Activated CD8-positive, alpha-beta memory T cell treated with anti-CD3 and anti-CD28 coated beads, Interleukin-2, amount 50 U/mL, for 4 hours (primary cell): ENCODE measurements at regions not wholly inside any gene's neighbourhood (a gene's known extent, or its start where the extent isn't known, plus 50 kb on each side); places are given as distances from the start of the nearest gene placed in this dataset.
"Not testable (repeated sequence)": the region's sequence is repeated elsewhere in the genome, so short reads cannot be mapped to it uniquely, and the experiment has no call there.

Source experiments
- DNase-seq: peaks from one replicate; pipeline ENCODE4 v3.0.0-alpha.2; 2020

DNA sequence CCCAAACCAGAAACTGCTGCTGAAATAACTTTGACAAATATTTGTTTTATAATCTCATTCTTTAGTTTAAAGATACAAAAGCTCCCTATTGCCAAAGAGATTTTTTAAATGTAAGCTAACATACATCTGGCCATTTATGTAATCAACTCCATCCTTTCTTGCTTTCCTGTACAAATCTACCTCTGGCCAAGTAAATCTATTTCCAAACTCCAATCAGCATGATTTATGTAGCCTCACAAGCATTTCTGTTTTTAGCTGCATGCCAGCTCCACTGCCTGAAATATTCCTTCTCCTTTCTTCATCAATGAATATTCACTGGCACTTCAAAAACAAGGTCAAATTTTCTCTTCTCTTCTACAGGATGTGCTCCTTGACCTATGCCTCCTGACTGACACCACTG lies 80.0 kb downstream of the SHOX2 start:
- DNase-seq: no peak

DNA sequence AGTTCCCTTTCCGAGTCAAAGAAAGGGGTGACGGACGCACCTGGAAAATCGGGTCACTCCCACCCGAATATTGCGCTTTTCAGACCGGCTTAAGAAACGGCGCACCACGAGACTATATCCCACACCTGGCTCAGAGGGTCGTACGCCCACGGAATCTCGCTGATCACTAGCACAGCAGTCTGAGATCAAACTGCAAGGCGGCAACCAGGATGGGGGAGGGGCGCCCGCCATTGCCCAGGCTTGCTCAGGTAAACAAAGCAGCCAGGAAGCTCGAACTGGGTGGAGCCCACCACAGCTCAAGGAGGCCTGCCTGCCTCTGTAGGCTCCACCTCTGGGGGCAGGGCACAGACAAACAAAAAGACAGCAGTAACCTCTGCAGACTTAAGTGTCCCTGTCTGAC lies 86.3 kb downstream of the SHOX2 start:
- not testable (repeated sequence) for DNase-seq

DNA sequence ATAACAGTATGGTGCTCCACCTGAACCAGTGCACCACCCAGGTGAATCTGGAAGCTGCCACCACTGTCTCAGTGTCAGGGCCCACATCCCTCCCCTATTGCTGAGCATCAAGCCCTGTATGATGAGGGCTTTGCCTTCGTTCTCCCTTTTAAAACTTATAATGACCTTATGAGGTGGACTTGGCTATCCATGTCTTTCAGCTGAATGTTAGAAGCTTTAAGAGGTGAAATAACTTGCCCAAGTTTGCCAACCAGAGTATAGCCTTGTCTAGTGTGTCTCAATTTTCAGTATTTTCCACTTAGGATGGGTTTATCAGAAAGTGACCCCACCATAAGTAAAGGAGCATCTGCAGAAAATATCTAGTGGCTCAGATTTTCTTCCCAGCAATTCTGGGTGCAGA lies 87.8 kb downstream of the SHOX2 start:
- DNase-seq: no peak

DNA sequence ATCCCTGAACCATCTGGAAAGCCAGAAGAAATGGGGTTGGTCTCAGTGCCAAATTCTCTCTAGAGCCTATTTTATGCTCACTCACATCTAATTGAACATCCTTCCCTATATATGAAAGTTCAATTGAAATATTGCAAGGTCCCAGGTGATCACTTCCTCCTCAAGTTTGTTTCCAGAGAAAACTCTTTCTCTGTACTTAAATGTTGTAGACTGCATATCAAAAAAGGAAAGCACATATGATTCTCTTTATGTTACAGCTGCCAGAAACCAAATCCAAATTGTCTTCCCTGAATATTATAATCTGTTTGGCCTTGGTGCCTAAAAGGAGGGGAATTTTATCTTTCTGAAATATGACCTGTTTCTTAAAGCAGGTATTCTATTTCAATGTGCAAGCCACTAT lies 93.3 kb downstream of the SHOX2 start:
- no peak for DNase-seq

DNA sequence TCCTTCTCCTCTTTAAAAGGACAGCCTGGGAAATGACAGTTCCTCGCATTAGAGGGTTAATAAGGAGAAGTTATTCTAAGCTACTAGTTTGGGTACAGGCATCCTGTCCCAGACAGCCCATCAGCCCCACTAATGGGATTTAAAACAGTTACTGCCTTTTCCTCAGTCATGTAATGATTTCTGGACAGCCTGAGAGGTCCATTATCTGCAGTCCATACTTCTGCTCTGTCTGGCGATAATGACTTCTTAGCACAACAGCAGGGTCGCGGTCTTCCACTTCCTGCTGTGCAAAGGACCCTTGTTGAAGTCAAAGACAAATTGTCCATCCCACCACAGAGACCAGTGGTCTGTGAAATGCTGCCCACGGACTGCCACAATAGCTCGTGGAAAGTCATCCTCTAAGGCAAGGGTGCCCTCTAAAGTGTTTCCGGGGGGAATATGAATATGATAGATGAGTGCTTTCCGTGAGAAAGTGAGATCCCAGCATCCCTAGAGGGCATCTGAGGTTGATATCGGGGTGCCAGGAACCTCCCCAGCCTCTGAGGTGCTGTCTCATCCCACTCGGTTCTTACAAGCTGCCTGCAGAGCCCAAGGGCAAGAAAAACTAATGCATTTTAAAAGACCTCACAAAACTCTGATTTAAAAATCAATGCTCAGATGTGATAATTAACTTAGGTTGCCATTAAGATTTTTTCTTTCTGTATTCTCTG lies 100.7 kb downstream of the SHOX2 start:
- DNase-seq: no peak

DNA sequence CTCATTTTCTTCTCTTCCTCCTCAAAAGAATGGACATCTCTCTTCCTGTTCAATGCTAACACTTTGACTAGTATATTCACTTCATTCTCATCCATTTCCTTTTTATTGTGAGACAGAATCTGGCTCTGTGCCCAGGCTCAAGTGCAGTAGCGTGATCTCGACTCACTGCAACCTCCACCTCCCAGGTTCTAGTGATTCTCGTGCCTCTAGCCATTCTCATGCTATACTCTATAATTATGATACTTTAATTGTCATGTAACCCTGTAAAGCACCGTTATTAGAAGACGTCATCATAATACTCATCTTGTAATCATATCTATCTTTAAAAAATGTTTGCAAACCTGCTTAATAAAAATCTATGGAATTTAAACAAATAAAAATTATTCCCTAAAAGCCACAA lies 107.0 kb downstream of the SHOX2 start:
- DNase-seq: no peak

DNA sequence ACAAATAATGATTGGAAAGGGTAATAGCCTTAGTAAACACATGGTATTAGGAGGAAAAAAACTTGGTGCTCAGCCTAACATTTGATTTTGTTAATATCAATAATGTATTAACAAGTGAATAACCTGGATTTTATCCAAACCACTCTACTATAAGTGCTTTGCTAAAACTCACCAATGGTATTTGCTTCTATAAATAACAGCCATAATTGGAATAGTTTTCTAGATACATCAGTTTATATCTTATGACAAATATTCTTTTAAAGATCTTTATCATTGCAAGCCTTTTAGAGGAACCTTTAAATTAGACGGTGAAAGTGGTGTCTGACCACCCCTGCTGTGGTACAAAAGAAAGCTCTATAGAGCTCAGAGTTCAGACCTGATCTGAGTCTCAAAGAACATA lies 123.9 kb downstream of the SHOX2 start:
- DNase-seq: no peak

DNA sequence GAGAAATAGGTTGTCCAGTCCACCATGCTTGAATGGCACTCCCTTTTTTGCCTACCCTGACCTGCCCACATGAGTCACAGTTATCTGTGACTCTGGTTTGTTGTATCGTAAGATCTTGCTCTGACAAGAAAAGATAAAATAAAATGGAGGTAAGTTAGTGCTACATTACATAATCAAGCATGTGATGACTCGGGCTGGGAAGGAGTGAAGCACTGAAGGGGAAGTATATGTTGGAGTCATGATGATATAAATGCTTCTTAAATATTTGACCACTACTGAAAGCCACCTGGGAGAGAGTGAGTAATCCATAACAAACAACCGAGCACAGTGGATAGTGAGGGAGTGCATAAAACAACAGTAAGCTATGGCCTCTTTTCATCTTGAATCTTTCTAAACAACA lies 124.4 kb downstream of the SHOX2 start:
- DNase-seq: no peak

DNA sequence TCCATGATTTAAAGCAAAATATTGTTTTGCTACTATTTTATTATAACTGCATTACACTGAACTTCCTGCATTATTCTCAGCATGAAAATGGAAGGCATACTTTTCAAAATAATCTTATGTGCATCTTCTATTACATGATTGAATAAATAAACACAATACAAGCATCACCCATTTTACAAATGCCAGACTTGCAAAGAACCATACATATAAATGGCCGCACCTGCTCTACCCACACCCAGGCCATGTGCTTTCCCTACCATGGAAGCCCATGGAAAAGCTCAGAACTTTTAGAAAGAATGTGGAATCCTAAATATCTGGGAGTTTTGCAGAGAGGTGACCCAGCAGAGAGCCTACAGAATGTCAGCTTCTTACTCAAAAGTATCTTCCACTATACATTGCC lies 127.2 kb downstream of the SHOX2 start:
- no peak for DNase-seq

DNA sequence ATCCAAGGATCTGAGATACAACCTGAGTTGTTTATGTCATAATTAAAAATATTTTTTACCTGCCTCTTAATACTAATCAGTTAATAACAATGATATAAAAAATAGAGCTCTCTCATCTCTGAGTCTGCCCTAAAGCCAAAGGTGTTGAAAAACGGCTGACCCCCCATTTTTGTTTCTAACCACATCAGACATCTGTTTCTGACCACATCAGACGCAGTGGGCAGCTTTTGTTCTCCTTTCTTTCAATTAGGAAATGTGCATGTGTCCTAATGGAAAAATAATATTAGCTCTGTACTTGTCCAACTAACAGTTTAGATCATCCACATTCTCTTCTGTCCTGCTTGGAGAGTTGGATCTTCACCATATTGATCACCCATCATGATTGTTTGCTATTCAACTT lies 144.6 kb downstream of the SHOX2 start:
- DNase-seq: no peak

DNA sequence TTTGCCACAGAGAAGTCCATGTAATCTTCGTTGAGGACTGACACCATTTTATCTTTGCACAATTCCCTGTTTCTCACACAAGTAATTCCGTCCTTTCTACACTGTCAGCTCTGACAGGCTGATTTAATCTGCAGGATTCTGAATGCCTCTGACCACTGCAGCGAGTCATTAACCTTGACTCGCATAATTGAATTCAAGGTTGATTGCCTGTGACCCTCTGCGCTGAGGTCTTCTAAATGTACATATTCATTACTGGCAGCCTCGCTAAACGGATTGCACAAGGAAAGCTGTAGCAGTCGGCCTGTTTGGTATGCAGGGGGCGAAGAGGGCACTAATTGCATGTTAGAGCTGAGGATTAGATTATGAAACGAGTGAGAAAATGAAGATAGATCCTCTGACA lies 147.8 kb downstream of the SHOX2 start:
- no peak for DNase-seq

DNA sequence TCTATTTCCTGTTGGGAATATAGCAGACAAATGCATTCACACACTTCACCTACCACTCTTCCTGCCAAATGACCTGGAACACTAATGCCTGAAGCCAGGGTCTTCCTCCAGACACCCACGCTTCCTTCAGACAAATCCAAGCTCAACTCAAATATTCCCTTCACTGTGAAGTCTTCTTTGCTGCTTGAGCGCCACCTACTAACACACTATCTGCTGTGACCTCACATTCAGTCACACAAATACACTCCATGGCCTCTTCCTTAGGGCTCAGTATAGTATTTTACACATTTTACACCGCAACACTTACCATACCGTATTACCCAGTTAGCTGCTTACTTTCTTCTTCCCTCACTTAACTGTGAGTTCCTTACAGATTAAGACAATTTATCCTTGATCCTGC lies 149.4 kb downstream of the SHOX2 start:
- DNase-seq: no peak

DNA sequence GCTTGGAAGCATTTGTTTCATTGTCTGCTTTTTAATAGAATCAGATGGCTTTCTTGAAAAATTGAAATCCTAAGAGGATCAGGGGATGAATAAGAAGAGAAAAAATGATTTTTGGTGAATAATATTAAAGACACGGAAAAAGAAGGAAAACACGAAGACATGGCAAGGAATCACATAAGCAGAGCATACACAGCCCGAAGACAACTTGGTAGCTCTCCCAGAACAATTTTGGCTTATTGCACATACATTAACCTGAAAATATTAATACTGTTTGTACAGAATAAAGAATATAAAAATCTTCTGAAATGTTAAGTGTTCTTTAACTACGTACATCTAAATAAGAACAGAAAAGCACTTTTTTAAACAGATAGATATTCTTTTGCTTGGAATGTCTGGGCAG lies 150.0 kb downstream of the SHOX2 start:
- no peak for DNase-seq

DNA sequence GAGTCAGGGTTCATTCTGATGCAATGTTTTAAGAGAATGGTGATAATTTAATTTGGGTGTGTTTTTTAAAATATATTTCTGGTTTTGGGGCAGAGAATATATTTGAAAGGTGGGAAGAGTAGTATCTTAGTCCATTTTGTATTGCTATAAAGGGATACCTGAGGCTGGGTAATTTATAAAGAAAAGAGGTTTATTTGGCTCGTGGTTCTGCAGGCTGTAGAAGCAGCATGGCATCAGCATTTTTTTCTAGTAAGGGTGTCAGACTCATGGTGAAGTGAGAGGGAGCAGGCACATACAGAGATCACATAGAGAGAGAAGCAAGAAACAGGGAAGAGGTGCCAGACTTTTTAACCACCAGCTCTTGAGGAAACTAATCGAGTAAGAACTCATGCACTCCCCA lies 152.7 kb downstream of the SHOX2 start:
- DNase-seq: no peak

DNA sequence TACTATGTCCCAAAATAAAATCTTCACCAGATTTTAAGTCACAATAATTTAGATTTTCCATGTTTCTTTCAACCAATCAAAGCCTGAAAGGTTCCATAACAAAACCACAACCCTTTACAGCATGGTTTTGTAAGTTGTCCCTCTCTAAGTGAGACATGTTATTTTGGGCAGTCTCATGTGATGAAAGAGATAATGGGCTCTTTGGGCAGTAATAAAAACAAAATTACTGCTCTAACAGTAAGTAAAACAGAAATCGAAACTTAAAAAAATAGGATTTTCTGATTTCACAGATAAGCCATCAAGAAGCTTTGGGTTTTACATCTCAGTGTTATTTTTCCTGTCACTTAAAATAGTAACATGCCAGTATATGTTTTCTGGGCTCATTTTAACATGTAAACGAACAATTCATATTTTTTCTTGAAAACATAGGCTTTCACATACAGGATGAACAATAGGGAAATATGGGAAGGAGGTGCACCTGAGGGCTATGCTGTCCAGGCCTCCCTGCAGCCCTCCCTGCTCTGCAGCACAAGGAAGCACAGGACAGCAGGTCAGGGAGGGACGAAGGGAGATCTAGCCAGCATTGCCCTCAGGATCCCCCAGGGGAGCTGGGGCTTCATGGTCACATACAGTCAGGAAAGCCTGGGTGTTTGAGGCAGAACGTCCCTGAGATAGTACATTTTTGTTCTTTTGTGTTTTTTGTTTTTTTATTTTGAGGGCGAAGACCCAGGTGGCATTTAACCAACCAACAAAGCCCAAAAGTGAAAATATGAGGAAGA lies 157.4 kb downstream of the SHOX2 start:
- no peak for DNase-seq

DNA sequence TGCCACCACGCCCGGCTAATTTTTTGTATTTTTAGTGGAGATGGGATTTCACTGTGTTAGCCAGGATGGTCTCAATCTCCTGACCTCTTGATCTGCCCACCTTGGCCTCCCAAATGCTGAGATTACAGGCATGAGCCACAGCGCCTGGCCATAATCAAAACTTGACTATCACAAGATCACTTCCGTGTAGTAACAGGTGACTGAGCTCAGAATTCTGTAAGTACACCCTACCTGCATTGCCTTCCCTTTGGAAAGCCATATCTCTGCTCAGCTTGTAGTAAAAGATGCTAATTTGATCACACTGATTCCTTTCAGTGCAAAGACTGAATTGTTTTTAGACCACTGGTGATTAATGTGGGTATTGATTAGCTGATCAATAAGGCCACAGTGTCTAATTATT lies 167.1 kb downstream of the SHOX2 start:
- no peak for DNase-seq

DNA sequence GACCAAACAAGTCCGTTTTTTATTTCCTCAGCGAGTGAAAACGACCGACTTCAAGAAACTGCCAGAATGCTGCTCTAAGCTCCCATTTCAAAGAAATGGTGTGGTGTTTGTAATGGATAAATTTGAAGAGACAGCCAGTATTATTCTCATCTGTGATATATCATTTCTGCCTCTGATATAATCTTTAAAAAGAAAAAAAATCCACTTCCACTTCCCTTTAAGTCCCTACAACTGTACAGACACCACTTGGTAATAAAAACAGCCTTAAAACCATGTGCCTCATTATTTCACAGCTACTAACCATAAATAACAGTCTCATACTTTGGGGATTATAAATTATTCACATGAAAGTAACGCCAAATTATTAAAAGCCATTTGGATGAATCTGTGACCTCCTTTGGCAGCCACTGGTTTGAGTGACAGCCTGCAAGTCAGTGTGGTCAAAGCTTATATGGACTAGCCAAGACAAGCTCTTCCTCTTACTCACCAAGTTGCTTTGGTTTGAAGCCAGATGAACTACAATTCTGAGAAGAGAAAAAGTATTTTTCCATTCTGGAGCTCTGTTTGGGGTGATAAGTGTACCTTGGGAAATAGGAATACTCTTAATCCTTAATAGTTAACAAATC lies 168.0 kb downstream of the SHOX2 start:
- DNase-seq: no peak

DNA sequence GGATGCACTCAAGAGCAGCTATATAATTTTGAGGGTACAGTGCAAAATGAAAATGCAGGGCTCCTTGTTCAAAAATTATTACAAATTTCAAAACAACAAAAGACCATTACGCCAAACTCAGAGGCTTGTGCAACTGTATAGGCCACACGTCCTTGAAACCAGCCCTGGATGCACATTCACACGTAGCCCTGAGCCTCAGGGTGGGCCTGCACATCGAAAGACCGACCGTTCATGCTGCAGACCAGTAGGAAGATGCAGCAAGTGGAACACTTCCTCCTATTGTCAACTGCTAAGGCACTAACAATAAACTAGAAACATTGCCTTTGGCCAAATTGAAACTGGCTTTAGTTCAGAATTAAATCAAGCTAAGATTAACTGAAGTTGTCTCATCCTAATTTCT lies 174.7 kb downstream of the SHOX2 start:
- DNase-seq: no peak

DNA sequence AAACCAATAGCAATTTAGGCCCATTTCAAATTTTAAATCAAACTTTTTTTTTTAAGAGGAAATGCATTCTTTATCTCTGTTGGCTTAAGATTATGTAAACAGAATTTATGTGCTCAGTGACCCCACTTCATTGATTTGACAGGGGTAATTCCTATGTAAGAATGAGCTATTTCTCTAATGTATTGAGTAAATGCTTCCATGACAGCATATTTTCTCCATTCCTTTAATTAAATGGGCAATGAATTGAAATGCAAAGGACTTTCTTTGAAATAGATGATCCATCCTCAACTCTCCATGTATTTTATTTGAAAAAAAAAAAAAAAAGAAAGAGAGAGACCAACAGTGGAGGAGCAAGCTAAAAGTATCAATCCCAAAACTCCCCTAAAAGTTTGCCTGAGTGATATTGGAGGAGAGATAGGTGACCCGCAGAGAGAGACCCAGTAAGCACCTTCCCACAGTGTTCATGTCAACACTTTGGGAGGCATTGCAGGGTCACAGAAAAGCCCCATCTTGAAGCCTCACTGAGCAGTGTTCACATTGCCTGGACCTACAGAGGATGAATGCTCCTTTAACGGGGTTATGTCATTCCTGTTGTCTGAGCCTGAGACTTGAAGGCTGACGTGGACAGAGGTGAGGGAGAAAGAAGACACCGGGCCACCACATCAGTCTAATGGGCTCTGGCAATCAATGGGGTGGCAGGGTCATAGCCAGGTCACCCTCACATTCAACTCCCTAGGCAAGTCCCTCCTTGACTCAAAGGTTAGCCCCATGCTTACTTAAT lies 176.0 kb downstream of the SHOX2 start:
- DNase-seq: no peak

DNA sequence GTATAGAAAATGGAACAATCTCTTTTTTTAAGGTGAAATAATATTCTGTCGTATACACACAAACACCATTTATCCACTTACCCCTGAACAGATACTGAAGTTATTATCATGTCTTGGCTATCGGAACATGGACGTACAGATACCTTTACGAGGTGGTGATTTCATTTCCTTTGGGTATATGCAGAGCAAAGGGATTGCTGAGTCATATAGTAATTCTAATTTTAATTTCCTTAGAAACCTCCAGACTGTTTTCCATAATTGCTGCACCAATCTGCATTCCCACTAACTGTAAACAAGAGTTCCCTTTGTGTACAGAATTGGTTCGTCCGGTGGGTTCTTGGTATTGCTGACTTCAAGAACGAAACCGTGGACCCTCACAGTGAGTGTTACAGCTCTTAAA lies 179.4 kb downstream of the SHOX2 start:
- DNase-seq: no peak

DNA sequence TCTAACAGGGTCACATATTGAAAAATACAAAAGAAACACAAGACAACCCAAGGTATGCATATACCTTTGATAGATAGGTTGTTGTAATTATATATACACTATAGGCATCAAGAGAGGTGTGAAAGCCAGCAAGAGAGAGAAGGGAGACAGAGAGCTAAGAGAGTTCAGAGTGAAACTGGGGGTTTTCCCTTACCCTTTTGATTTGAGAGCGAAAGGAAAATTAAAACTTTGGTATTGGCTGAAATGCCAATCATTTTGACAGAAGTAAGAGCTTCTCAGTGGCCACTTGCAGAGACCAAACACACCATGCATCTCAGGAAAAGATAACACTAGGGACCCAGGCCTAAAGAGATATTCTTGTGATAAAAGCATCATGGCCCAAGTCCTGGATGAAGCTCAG lies 183.6 kb downstream of the SHOX2 start:
- no peak for DNase-seq

DNA sequence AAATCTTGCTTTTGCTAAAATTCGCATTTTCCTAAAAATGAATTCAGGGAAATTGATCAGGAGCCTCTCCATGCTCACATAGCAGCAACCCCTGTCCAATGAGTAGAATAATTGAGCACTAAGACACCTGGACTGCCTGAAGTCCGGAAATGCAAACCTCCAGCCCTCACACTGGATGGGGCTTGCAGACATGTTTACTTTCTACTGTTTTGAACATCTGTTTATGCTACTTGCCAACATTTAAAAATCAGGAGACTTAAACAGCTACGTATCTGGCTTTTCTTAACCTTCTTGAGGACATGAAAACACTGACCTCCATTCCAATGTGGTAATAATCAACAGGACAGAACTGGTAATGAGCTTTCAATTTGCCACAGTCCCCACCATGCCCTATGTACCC lies 184.4 kb downstream of the SHOX2 start:
- DNase-seq: no peak
